ENCODE measurements at regions not wholly inside any gene's neighbourhood (a gene's known extent, or its start where the extent isn't known, plus 50 kb on each side); places are given as distances from the start of the nearest gene placed in this dataset.
A peak's percentile ranks its signal among the peaks of the same experiment; 100 is the strongest.

DNA sequence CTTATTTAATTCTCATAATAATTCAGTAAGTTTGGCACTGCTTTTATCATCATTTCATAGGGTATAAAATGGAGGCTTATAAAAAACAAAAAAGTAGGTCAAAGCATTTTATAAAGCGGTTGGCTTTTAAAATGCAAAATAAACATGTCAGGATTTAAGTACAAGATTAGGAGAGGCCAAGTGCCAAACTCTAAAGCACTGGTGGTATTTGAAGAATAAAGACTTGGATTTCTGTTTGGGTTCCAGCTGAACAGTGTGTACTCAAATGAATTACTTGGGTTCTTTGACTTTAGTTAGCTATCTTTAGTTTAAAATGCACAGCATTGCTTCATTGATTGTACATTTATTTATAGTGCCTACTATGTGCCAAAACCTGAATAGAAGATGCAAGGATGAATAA lies 966.6 kb upstream of the SEL1L start:
- FAIRE-seq (no peak), DNase-seq (ENCODE audit: insufficient read length, low spot score) (no peak)
- TF ChIP-seq, protein P1, sequence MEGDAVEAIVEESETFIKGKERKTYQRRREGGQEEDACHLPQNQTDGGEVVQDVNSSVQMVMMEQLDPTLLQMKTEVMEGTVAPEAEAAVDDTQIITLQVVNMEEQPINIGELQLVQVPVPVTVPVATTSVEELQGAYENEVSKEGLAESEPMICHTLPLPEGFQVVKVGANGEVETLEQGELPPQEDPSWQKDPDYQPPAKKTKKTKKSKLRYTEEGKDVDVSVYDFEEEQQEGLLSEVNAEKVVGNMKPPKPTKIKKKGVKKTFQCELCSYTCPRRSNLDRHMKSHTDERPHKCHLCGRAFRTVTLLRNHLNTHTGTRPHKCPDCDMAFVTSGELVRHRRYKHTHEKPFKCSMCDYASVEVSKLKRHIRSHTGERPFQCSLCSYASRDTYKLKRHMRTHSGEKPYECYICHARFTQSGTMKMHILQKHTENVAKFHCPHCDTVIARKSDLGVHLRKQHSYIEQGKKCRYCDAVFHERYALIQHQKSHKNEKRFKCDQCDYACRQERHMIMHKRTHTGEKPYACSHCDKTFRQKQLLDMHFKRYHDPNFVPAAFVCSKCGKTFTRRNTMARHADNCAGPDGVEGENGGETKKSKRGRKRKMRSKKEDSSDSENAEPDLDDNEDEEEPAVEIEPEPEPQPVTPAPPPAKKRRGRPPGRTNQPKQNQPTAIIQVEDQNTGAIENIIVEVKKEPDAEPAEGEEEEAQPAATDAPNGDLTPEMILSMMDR (IDR thresholded peaks at IDR 0.05; ENCODE audit: insufficient read depth, missing control alignments): no peak

DNA sequence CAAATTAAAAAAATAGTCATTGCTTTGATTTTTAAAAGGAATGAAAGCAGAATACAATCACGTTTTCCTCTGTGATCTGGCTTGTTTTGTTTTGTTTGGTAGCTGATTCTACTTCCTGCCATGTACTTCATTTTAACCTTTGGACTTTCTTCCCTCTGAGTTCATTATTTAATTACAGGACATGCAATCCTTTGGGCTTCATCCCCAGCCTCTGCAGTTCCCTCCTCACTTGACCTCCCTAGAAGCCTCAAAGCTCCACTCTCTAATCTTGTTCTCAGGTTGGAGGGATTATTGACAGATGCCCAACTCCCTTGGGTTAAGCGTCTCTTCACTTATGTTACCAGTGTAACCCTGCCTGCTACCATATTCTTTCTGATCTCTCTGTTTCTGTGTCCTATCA lies 967.9 kb upstream of the SEL1L start:
- TF ChIP-seq, protein P1 (IDR thresholded peaks at IDR 0.05; ENCODE audit: insufficient read depth, missing control alignments): no peak
- no peak for DNase-seq (ENCODE audit: insufficient read length, low spot score)
- peak; percentile 77 for FAIRE-seq

DNA sequence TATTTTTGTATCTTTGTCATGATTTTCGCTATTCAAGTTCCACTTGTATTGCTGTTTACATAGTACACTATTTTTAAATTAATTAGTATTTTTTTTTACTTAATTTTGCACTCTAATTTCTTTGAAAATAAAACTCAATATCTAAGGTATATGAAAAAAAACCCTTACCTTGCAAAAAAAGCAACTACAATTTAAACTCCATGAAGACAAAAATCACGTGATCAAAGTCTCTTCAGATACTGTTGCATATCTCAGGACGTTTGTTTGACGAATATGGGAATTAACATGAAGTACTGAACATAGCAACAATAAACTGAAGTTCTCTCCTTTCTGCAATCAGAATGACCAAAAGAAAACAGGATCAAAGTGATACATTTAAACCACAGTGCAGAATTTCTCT lies 968.4 kb upstream of the SEL1L start:
- TF ChIP-seq, protein P1 (IDR thresholded peaks at IDR 0.05; ENCODE audit: insufficient read depth, missing control alignments): no peak
- FAIRE-seq: no peak
- no peak for DNase-seq (ENCODE audit: insufficient read length, low spot score)

DNA sequence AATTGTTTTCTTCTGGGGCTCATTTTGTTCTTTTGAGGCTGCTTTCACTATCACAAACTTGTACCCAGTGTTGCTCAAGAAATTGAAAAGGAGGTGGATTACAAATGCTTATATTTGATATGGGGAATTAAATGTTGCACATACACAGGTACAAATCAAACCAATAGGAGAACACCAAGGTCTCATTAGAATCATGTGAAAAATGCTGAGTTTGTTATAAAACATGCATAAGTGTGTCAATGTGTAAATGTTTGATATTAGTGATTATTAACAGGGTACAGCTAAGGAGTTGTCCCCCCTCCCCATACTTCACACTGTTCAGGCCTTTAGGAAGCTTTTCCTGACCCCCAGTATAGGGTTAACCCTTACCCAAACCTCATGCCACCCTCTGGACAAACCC lies 971.2 kb upstream of the SEL1L start:
- FAIRE-seq (no peak), DNase-seq (ENCODE audit: insufficient read length, low spot score) (no peak)
- TF ChIP-seq, protein P1 (IDR thresholded peaks at IDR 0.05; ENCODE audit: insufficient read depth, missing control alignments): no peak

DNA sequence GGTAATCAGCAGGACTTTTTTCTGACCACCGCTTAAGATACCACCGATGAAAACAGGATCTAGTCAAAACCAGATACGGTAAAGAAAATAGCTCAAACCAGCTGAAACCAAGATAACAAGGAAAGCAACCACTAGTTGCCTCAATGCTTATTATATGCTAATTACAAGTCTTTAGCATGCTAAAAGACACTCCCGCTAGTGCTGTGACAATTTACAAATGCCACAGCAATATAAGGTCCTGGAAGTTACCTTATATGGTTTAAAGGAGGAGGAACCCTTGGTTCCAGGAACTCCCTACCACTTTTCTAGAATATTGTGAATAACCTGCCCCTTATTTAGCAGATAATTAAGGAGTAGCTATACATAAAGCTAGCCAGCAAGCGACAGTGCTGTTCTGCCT lies 976.4 kb upstream of the SEL1L start:
- FAIRE-seq (no peak), DNase-seq (ENCODE audit: insufficient read length, low spot score) (no peak)

DNA sequence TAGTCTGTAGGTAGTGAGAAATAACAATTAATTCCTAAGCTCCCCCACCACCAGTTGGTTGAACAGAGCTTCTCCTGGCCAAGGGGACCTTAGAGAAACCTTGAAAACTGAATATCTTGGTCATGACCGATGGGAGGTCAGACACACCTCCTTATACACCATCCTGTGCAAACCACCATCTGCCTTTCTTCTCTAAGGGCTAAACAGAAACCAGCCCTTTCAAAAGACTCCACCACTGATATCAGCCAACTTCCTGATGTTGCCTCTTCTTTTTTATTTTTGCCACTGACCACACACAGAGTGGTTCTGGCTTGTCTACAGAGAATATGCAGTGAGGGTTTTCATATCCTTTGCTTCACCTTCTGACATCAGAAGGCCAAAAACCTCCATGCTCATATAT lies 977.7 kb upstream of the SEL1L start:
- TF ChIP-seq, protein P1 (IDR thresholded peaks at IDR 0.05; ENCODE audit: insufficient read depth, missing control alignments): no peak
- FAIRE-seq: no peak
- no peak for DNase-seq (ENCODE audit: insufficient read length, low spot score)

More for the DNA sequence above, 976.4 kb upstream of the SEL1L start:
- TF ChIP-seq, protein P1 (IDR thresholded peaks at IDR 0.05; ENCODE audit: insufficient read depth, missing control alignments): no peak

DNA sequence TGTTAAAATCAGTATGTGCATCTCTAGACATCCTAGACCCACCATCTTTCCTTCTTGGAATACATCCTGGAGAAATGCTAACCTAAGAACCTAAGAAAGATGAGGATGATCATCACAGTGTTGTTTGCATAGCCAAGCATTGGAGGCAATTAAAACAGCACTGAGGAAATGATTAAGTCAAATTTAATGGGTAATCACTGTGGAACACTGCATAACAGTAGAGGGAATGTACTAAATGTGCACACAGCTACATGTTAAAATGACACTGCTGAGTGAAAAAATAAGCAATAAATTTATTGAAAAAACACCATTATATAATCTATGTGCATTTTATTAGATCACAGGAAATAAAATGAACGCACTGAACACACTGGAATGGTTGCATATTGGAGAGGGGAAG lies 987.1 kb upstream of the SEL1L start:
- DNase-seq (ENCODE audit: insufficient read length, low spot score) (no peak), FAIRE-seq (no peak)

More for the DNA sequence above, 987.1 kb upstream of the SEL1L start:
- TF ChIP-seq, protein P1 (IDR thresholded peaks at IDR 0.05; ENCODE audit: insufficient read depth, missing control alignments): no peak
